ENCODE measurements at regions not wholly inside any gene's neighbourhood (a gene's known extent, or its start where the extent isn't known, plus 50 kb on each side); places are given as distances from the start of the nearest gene placed in this dataset.

- Mint-ChIP-seq H3K4me1 (ENCODE audit: low read depth, unreplicated experiment) (no peaks in the 10 kb centered on the region), H3K27me3 (ENCODE audit: insufficient read depth, unreplicated experiment) (no peaks in the 10 kb centered on the region), H3K4me3 (ENCODE audit: unreplicated experiment) (no peak overlapping the region), H3K27ac (ENCODE audit: unreplicated experiment) (no peak overlapping the region), H3K36me3 (ENCODE audit: insufficient read depth, unreplicated experiment) (no peaks in the 10 kb centered on the region), H3K9me3 (ENCODE audit: unreplicated experiment) (no peaks in the 10 kb centered on the region)
- TF ChIP-seq, protein P1, sequence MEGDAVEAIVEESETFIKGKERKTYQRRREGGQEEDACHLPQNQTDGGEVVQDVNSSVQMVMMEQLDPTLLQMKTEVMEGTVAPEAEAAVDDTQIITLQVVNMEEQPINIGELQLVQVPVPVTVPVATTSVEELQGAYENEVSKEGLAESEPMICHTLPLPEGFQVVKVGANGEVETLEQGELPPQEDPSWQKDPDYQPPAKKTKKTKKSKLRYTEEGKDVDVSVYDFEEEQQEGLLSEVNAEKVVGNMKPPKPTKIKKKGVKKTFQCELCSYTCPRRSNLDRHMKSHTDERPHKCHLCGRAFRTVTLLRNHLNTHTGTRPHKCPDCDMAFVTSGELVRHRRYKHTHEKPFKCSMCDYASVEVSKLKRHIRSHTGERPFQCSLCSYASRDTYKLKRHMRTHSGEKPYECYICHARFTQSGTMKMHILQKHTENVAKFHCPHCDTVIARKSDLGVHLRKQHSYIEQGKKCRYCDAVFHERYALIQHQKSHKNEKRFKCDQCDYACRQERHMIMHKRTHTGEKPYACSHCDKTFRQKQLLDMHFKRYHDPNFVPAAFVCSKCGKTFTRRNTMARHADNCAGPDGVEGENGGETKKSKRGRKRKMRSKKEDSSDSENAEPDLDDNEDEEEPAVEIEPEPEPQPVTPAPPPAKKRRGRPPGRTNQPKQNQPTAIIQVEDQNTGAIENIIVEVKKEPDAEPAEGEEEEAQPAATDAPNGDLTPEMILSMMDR (IDR thresholded peaks at IDR 0.05; ENCODE audit: insufficient read depth in 1 of 2, low read depth in 1 of 2, low read length in 1 of 2, severe bottlenecking in 1 of 2, unreplicated experiment in 1 of 2) = no peak
- intact Hi-C loops (cut with micrococcal nuclease; ENCODE audit: unreplicated experiment) = loop anchor here (10.0 kb wide), 1 partner anchor 347 kb away; no protein-coding TSS in a partner anchor
- Histone ChIP-seq H3K27me3 (replicated peaks; ENCODE audit: control insufficient read depth, insufficient read depth, low read length) (no peaks in the 10 kb centered on the region), H3K36me3 (ENCODE audit: control insufficient read depth, insufficient read depth, low read length) (no peaks in the 10 kb centered on the region), H3K4me3 (ENCODE audit: low read depth, low read length) (no peak overlapping the region), H3K4me1 (no peaks in the 10 kb centered on the region), H3K9me3 (no peaks in the 10 kb centered on the region; the same call in 1 of the 2 replicates)
- CTCF ChIA-PET = no interaction called here
- no TSS peak for BruUV-seq (replicated peaks)
- no peak for DNase-seq
- POLR2A ChIA-PET = no interaction called here
These were observed 361.1 kb upstream of the CCDC179 start for GRCh38 chr11:23221366-23221765.

DNA sequence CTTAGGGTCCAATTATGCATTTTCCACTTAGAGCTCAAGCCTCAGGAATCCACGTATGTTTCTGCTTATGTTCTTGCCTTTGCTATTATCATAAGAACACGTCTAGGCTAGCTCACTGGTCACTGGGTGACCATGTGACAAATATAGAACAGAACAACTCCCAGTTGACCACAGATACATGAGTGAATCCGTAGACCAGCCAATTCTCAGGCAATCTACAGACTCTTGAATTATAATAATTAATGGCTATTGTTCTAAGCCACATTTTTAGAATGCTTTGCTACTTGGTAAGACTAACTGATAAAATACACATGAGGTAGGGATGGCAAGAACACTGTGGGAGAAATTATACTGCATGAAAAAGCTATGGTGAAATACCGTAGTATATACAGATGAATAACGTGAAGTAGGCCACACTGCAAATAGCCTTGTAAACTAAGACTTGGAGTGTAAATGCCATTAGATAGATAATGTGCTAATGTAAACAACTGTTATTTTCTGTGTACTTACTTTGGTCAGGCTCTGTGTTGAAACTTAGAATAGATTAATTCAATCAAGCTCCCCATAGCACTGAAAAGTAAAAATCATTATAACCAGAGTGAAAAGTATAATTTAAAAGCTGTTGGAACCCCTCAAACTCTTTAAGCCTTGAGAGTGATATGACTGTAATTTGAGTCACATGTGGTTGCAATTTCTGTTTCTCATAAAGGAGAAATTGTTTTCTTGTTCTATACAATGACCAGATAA lies 366.2 kb upstream of the CCDC179 start:
- Mint-ChIP-seq H3K9me3 (ENCODE audit: unreplicated experiment) (no peaks in the 10 kb centered on the region), H3K27me3 (ENCODE audit: insufficient read depth, unreplicated experiment) (no peaks in the 10 kb centered on the region), H3K36me3 (ENCODE audit: insufficient read depth, unreplicated experiment) (no peaks in the 10 kb centered on the region), H3K4me1 (ENCODE audit: low read depth, unreplicated experiment) (no peaks in the 10 kb centered on the region), H3K4me3 (ENCODE audit: unreplicated experiment) (no peak overlapping the region), H3K27ac (ENCODE audit: unreplicated experiment) (no peak overlapping the region)
- H3K27me3 ChIP-seq (replicated peaks; ENCODE audit: control insufficient read depth, insufficient read depth, low read length) = no peaks in the 10 kb centered on the region
- no peak overlapping the region for H3K4me3 ChIP-seq (ENCODE audit: low read depth, low read length)
- TF ChIP-seq, protein P1 (IDR thresholded peaks at IDR 0.05; ENCODE audit: insufficient read depth in 1 of 2, low read depth in 1 of 2, low read length in 1 of 2, severe bottlenecking in 1 of 2, unreplicated experiment in 1 of 2) = no peak
- ChIA-PET POLR2A (interaction anchor here (0.6 kb wide), 1 partner anchor 962 kb away, joined by 3 read pairs; no protein-coding TSS in a partner anchor), CTCF (no interaction called here)
- no peaks in the 10 kb centered on the region for H3K4me1 ChIP-seq
- no TSS peak for BruUV-seq (replicated peaks)
- no peaks in the 10 kb centered on the region for H3K36me3 ChIP-seq (ENCODE audit: control insufficient read depth, insufficient read depth, low read length)
- DNase-seq = no peak
- H3K9me3 ChIP-seq = no peaks in the 10 kb centered on the region; the same call in 1 of the 2 replicates
- intact Hi-C loops (cut with micrococcal nuclease; ENCODE audit: unreplicated experiment) = loop anchor here (10.0 kb wide), 1 partner anchor 352 kb away; no protein-coding TSS in a partner anchor

- no peaks in the 10 kb centered on the region for H3K4me1 Mint-ChIP-seq (ENCODE audit: low read depth, unreplicated experiment)
- DNase-seq = no peak
- ChIA-PET POLR2A (no interaction called here), CTCF (no interaction called here)
- H3K27me3 Mint-ChIP-seq (ENCODE audit: insufficient read depth, unreplicated experiment) = no peaks in the 10 kb centered on the region
- Histone ChIP-seq H3K4me3 (ENCODE audit: low read depth, low read length) (no peak overlapping the region), H3K36me3 (ENCODE audit: control insufficient read depth, insufficient read depth, low read length) (no peaks in the 10 kb centered on the region), H3K9me3 (no peaks in the 10 kb centered on the region; the same call in 1 of the 2 replicates), H3K4me1 (no peaks in the 10 kb centered on the region), H3K27me3 (replicated peaks; ENCODE audit: control insufficient read depth, insufficient read depth, low read length) (no peaks in the 10 kb centered on the region)
- no peaks in the 10 kb centered on the region for H3K36me3 Mint-ChIP-seq (ENCODE audit: insufficient read depth, unreplicated experiment)
- no TSS peak for BruUV-seq (replicated peaks)
- no peak overlapping the region for H3K4me3 Mint-ChIP-seq (ENCODE audit: unreplicated experiment)
- H3K27ac Mint-ChIP-seq (ENCODE audit: unreplicated experiment) = no peak overlapping the region
- TF ChIP-seq, protein P1 (IDR thresholded peaks at IDR 0.05; ENCODE audit: insufficient read depth in 1 of 2, low read depth in 1 of 2, low read length in 1 of 2, severe bottlenecking in 1 of 2, unreplicated experiment in 1 of 2) = no peak
- H3K9me3 Mint-ChIP-seq (ENCODE audit: unreplicated experiment) = no peaks in the 10 kb centered on the region
- intact Hi-C loops (cut with micrococcal nuclease; ENCODE audit: unreplicated experiment) = loop anchor here (10.0 kb wide), 1 partner anchor 352 kb away; no protein-coding TSS in a partner anchor
These were observed 366.8 kb upstream of the CCDC179 start for GRCh38 chr11:23227078-23227445.
